Testis (tissue), 2 donors: ENCODE measurements at regions not wholly inside any gene's neighbourhood (a gene's known extent, or its start where the extent isn't known, plus 50 kb on each side); places are given as distances from the start of the nearest gene placed in this dataset.

Source experiments
- CTCF ChIP-seq, 3 experiments: fragments of 450-650 bp in 2 of 3; fragments of 200-600 bp in 1 of 3; sonication (generic) in 1 of 3; IDR thresholded peaks; one replicate each; pipeline ENCODE4 v1.5.1; 2016 to 2019; ENCODE audit warnings: antibody characterized with exemption in 3 of 3, mild to moderate bottlenecking in 2 of 3, moderate library complexity in 1 of 3
- POLR2A ChIP-seq: fragments of 450-650 bp; IDR thresholded peaks from one replicate; pipeline ENCODE4 v1.6.1; 2017; ENCODE audit warnings: antibody characterized with exemption, mild to moderate bottlenecking, moderate library complexity

GRCh38 chr20:10909803-10910202, 236.0 kb upstream of the JAG1 start:
- TF ChIP-seq CTCF (IDR thresholded peaks at IDR 0.05) (no peak), POLR2A (no peak)
